ENCODE measurements at regions not wholly inside any gene's neighbourhood (a gene's known extent, or its start where the extent isn't known, plus 50 kb on each side); places are given as distances from the start of the nearest gene placed in this dataset.

- DNase-seq (ENCODE audit: extremely low spot score), result peak; percentile 78
- Histone ChIP-seq H3K36me3 (no peaks in the 10 kb centered on the region), H3K4me3 (no peak overlapping the region), H3K4me1 (no peaks in the 10 kb centered on the region), H3K27me3 (no peaks in the 10 kb centered on the region), H3K9me3 (no peaks in the 10 kb centered on the region), H3K27ac (replicated peaks in 1 of 4) (no peak overlapping the region)
- TF ChIP-seq CTCF (IDR thresholded peaks at IDR 0.05) (no peak), EP300 (IDR thresholded peaks at IDR 0.05) (no peak), POLR2AphosphoS5 (IDR thresholded peaks at IDR 0.05) (no peak), POLR2A (IDR thresholded peaks at IDR 0.05; ENCODE audit: low read depth) (no peak)
- WGBS, result 96% methylated on average over 5 of the region's 5 CpGs
- intact Hi-C loops (cut with DNase I), result no loop called here
These were observed 130.1 kb downstream of the PXDC1 start for GRCh38 chr6:3621411-3621810.

GRCh38 chr6:3620937-3621336 is 130.6 kb downstream of the PXDC1 start:
- Histone ChIP-seq H3K4me3 (no peak overlapping the region), H3K9me3 (no peaks in the 10 kb centered on the region), H3K4me1 (no peaks in the 10 kb centered on the region), H3K27ac (replicated peaks in 1 of 4) (no peak overlapping the region), H3K36me3 (no peaks in the 10 kb centered on the region), H3K27me3 (no peaks in the 10 kb centered on the region)
- TF ChIP-seq POLR2A (IDR thresholded peaks at IDR 0.05; ENCODE audit: low read depth) (no peak), EP300 (IDR thresholded peaks at IDR 0.05) (no peak), POLR2AphosphoS5 (IDR thresholded peaks at IDR 0.05) (no peak), CTCF (IDR thresholded peaks at IDR 0.05) (no peak)
- WGBS, result 92% methylated on average over 3 of the region's 3 CpGs
- DNase-seq (ENCODE audit: extremely low spot score), result peak; percentile 77
- intact Hi-C loops (cut with DNase I), result no loop called here

- DNase-seq (ENCODE audit: extremely low spot score), result peak; percentile 37
- TF ChIP-seq POLR2AphosphoS5 (IDR thresholded peaks at IDR 0.05) (no peak), EP300 (IDR thresholded peaks at IDR 0.05) (no peak), POLR2A (IDR thresholded peaks at IDR 0.05; ENCODE audit: low read depth) (no peak), CTCF (IDR thresholded peaks at IDR 0.05) (no peak)
- no peaks in the 10 kb centered on the region for H3K36me3 ChIP-seq
- WGBS, result 95% methylated on average over 8 of the region's 8 CpGs
- no peak overlapping the region for H3K27ac ChIP-seq (replicated peaks in 1 of 4)
- H3K9me3 ChIP-seq, result no peaks in the 10 kb centered on the region
- no peak overlapping the region for H3K4me3 ChIP-seq
- H3K27me3 ChIP-seq, result no peaks in the 10 kb centered on the region
- H3K4me1 ChIP-seq, result no peaks in the 10 kb centered on the region
- intact Hi-C loops (cut with DNase I), result no loop called here
These were observed 131.1 kb downstream of the PXDC1 start for GRCh38 chr6:3620389-3620788.

GRCh38 chr6:3619800-3620199 is 131.7 kb downstream of the PXDC1 start:
- no peaks in the 10 kb centered on the region for H3K27me3 ChIP-seq
- H3K4me1 ChIP-seq, result no peaks in the 10 kb centered on the region
- intact Hi-C loops (cut with DNase I), result loop anchor here (10.0 kb wide), 1 partner anchor 335 kb away; no protein-coding TSS in a partner anchor
- TF ChIP-seq EP300 (IDR thresholded peaks at IDR 0.05) (no peak), POLR2AphosphoS5 (IDR thresholded peaks at IDR 0.05) (no peak)
- H3K36me3 ChIP-seq, result no peaks in the 10 kb centered on the region
- no peak overlapping the region for H3K4me3 ChIP-seq
- 86% methylated on average over 4 of the region's 4 CpGs for WGBS
- peak; percentile 21 for DNase-seq (ENCODE audit: extremely low spot score)
- H3K27ac ChIP-seq (replicated peaks in 1 of 4), result no peak overlapping the region
- H3K9me3 ChIP-seq, result no peaks in the 10 kb centered on the region

- no peaks in the 10 kb centered on the region for H3K9me3 ChIP-seq
- H3K4me1 ChIP-seq, result no peaks in the 10 kb centered on the region
- H3K36me3 ChIP-seq, result no peaks in the 10 kb centered on the region
- TF ChIP-seq EP300 (IDR thresholded peaks at IDR 0.05) (no peak), POLR2AphosphoS5 (IDR thresholded peaks at IDR 0.05) (no peak), POLR2A (IDR thresholded peaks at IDR 0.05; ENCODE audit: low read depth) (no peak), CTCF (IDR thresholded peaks at IDR 0.05) (no peak)
- no peak overlapping the region for H3K27ac ChIP-seq (replicated peaks in 1 of 4)
- WGBS, result 80% methylated on average over 7 of the region's 7 CpGs
- peak; percentile 50 for DNase-seq (ENCODE audit: extremely low spot score)
- intact Hi-C loops (cut with DNase I), result loop anchor here (10.0 kb wide), 1 partner anchor 334 kb away; no protein-coding TSS in a partner anchor
- no peak overlapping the region for H3K4me3 ChIP-seq
- H3K27me3 ChIP-seq, result no peaks in the 10 kb centered on the region
These were observed 132.3 kb downstream of the PXDC1 start for GRCh38 chr6:3619201-3619600.

Data from esophagus muscularis mucosa (tissue), 4 donors.